H1 (cell line): ENCODE measurements at regions not wholly inside any gene's neighbourhood (a gene's known extent, or its start where the extent isn't known, plus 50 kb on each side); places are given as distances from the start of the nearest gene placed in this dataset.

Source experiments
- ASH2L ChIP-seq: fragments of 200-600, 300-600 bp; sonication (generic); IDR thresholded peaks from one replicate; pipeline ENCODE4 v1.7.1; 2017; ENCODE audit warnings: low read length
- CBX8 ChIP-seq: fragments of 300-800, 300-1000 bp; sonication (generic); IDR thresholded peaks from 2 replicates; pipeline ENCODE4 v1.7.1; 2016; ENCODE audit warnings: low read depth, low read length, borderline replicate concordance
- POU5F1 ChIP-seq: IDR thresholded peaks from 2 replicates; pipeline ENCODE4 v1.6.1; 2011; ENCODE audit warnings: low read depth, mild to moderate bottlenecking, low read length, moderate library complexity

- TF ChIP-seq POU5F1 = no peak
- no peak for TF ChIP-seq CBX8
- TF ChIP-seq ASH2L = no peak
These were observed 82.9 kb downstream of the SLITRK5 start (continued) for GRCh38 chr13:87754097-87754496.
